Left kidney (tissue), 1 donor: ENCODE measurements at regions not wholly inside any gene's neighbourhood (a gene's known extent, or its start where the extent isn't known, plus 50 kb on each side); places are given as distances from the start of the nearest gene placed in this dataset.

ENCODE experiments used
- DNase-seq: peaks from one replicate; pipeline ENCODE4 v3.0.0-alpha.2; 2013

DNA sequence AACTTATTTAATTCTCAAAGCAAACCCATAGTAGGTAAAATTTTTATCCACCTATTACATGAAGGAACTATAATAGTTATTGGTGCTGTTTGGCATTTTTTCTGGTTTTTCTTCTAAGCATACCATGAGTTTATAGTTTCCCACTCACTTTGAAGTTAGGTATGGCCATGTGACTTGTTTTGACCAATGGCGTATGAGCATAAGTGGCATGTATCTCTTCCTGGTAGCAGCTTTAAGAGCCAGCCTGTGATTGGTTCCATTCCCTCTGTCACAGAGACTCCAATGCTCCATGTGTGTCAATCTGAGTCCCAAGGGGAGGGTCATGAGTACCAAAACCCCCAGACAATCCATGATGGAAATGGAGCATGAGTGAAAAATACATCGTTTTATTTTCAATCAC is 282.9 kb upstream of the N4BP1 start:
- DNase-seq = no peak

DNA sequence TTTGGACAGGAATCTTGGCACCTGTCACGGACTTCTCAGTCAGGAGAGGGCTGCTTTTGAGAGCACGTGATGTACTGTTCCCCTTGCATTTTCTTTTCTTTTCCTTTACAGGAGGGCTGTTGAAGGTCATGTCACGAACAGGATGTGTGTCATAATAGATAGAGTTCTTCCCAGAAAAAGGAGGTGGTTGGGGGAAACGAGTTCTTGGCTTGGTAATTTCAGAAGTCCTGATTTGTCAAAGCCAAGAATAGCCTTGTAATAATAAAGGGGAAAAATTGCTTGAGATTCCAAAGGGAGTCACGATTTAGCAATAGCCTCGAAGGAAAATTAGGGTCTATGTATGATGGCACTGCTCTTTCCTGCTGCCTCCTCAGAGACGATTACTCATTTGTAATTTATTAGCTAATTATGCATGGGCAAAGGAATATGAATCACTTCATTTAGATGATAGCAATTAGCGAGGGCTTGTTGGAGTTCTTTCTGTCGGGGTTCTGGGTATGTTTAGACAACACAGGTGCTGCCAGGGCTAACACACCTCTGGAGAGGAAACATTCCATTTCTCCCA is 277.7 kb upstream of the N4BP1 start:
- no peak for DNase-seq

DNA sequence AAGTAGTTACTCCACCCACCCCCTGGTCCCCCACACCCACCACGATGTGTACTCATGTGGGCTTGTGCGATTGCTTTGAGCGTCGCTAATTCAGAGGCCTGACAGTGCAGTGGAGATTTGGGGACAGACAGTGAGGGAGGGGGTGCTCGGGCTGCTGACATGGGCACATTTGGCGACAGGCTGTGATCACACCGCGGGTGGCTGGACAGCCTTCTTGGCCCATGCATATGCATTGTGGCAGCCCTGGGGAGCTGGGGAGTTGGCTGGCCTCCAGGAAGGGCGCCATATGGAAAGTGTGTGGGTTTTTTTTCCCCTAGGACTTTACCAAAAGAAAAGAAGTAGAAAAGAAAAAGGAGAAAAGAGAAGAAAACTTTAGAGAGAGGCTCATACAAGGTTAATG is 275.5 kb upstream of the N4BP1 start:
- no peak for DNase-seq

DNA sequence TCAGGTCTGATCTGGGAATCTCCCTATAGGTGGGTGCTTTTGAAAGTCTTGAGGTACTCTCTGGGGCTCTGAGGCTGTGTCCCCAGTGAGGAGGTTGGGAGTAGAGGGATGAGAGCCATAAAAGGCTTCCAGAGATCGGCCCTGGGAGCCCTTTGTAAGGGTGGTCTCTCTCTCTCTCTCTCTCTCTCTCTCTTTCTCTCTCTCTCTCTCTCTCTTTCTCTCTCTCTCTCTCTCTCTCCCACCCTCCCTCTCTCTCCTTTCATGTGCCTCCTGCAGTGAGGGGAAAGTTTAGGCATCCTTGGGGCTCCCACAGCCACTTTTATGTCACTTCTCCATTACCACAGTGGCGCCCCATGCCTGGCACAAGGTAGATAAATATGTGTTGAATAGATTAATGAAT is 271.3 kb upstream of the N4BP1 start:
- no peak for DNase-seq

DNA sequence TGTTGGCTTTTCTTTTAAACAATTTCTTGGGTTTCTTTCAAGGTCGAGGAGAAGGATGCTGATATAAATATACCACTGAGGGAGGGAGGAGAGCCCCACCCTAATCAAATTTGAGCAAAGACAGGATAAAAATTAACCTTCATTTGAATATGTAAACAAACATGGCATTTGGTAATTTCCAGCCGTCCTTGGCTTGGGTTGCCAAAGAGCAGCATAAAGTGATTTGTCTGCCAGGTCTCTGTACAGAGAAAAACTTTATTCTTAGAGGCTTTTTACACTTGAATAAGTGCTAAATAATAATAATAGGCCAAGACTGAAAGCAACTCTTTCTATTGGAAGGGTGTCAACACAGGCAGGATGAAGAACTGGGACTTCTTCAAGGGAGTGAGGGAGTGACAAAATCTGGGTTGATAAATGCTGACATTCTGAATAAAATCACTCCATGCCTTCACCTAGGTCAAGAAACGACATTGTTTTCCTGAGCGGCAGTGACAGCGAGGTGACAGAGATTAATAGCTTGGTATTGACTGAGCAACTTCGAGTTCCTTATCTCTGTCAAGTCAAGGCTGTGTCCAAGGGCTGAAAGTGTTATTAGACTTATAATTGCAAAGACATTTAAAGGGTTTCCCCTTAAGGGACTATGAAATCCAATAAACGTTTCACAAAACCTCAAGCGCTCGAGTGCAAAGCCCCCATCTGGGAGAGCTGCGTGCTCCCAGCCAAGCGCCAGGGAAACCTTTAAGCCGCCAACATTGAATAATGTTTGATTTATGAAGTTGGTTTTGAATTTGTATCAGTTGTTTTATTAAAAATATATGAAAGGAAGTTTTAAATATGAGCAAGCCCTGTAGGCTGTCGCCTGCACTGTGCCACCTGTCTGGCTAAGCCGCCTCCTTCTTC is 269.5 kb upstream of the N4BP1 start:
- DNase-seq = no peak

DNA sequence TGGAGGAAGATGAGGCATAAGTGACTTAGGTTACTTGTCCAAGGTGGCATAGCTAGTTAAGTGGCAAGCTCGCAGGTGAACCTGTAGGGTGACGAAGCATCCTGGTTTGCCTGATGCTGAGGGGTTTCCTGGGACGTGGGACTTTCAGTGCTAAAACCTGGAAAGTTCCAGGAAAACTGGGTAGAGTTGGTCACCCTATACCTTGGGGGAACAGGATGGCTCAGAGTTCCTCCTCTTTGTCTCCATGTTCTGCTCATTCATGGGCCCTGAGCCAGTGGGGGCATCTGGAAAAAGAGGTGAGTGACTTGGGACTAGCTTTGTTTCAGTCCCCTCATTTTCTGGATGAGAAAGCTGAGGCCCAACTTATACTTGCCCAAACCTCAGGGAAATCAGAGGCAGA is 268.0 kb upstream of the N4BP1 start:
- DNase-seq = no peak

DNA sequence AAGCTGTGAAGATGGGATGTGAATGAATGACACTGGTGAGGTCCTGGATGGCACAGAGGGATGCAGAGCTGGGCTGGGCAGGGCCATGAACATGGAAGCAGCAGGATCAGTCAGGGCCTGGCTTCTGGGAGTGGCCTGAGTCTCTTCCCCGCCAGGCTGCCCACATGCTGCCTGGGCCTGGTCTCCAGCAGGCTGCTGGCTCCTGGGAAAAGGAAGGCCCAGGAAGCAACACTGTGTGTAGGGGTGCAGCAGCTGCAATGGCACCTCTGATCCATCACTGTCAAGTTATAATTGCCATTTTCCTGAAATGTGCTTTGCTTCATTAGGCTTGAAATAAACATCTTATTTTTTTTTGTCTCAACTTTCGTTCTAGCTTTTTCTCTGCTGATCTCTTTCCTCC is 260.2 kb upstream of the N4BP1 start:
- DNase-seq = no peak

DNA sequence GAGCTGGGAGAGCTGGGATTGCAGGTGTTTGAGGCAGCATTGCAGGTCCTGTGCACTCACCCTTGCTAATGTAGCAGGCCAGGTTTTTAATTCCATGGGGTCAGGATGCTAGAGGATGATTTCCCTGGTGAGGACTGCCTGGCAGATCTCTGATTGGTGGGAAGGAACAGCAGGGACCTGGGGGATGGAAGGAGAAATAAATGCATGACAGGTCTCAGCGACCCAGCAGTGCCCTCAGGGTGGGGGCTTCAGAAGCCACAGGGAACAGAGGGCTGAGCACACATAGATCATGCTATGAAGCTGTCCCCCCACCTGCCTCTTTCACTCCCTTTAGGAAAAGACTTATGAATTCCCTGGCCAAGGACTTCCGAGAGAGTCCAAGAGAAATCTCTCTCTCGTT is 255.5 kb upstream of the N4BP1 start:
- DNase-seq = no peak

DNA sequence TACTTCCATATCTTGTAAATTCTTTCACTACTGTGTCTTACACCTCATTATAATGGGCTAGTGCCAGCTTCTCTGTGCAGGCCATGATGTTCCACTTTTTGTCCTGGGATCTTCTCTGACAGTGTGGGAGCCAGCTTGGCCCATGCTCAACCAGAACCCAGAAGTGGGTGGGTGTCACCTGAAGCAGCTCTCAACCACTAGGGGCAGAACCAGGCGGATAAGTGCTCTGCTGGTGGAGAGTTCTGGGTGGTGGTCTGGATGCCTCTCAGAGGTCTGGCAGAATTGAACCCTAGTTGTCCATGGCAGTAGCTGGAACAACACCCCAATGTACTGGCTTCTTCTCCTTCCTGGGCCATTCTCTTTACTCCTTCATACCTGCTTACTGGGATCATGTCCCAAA is 254.1 kb upstream of the N4BP1 start:
- no peak for DNase-seq

DNA sequence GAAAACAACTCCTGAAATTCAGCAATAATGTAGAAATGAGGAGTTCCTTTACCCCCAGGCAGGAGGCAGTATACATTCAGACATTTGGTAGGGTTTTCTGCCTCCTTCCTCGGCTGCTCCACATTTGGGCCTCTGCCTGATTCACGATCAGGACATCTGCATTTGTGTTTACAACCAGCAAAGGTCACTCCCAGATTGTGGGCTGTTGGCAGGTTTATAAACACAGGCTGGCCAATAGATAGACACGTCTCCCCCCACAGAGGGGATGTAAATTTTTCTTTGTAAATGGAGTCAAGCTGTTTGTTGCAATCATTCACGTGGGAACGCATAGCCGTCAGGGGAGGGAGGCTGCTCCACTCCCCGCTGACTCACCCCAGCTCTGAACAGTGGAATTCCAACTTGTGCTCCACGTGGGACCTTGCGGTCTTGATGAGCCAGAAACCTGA is 252.1 kb upstream of the N4BP1 start:
- DNase-seq = no peak

DNA sequence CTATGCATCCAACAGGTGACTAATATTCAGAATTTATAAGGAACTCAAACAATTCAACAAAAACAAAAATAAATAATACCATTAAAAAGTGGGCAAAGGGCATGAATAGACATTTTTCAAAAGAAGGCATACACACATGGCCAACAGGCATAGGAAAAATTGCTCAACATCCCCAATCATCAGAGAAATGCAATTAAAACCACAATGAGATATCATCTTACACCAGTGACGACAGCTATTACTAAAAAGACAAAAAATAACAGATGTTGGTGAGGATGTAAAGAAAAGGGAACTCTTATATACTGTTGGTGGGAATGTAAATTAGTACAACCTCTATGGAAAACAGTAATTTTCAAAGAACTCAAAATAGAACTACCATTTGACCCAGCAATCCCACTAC is 250.4 kb upstream of the N4BP1 start:
- DNase-seq = no peak

DNA sequence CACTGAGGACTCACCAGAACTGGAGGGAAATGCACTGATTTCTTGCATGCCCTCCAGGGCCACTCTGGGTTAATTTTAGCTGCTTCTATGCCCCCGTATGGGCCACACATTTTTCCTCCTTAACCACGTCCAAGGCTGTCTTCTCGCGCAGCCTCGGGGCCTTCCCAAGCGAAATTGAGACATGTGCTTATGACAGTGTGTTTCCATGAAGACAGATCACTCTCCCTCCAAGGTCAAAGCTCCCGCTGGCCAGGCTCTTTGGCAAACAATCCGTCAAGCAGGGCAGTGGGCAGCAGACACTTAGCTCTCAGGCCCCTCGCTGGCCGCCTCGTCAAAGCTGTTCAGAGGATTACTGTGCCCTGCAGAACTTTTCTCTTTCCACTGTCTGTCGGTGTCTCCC is 243.0 kb upstream of the N4BP1 start:
- DNase-seq = no peak

DNA sequence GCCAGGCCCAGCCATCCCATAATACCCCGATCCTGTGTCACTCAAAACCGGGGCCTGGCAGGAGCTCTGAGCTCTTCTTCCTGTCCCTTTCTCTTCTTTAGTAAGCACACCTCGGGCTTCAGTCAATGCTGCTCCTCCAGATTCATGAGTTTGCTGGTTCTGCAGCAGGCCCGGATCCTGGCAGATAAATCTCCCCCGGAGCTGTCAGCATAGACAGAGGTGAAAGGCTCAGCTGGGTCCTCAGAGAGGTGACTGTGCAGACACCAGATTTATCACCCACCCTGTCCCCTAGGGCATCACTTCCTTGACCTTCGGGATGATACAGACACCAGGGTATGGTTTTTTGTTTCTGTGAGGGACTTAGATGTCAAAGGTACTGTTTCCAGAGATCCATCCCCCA is 242.5 kb upstream of the N4BP1 start:
- no peak for DNase-seq

DNA sequence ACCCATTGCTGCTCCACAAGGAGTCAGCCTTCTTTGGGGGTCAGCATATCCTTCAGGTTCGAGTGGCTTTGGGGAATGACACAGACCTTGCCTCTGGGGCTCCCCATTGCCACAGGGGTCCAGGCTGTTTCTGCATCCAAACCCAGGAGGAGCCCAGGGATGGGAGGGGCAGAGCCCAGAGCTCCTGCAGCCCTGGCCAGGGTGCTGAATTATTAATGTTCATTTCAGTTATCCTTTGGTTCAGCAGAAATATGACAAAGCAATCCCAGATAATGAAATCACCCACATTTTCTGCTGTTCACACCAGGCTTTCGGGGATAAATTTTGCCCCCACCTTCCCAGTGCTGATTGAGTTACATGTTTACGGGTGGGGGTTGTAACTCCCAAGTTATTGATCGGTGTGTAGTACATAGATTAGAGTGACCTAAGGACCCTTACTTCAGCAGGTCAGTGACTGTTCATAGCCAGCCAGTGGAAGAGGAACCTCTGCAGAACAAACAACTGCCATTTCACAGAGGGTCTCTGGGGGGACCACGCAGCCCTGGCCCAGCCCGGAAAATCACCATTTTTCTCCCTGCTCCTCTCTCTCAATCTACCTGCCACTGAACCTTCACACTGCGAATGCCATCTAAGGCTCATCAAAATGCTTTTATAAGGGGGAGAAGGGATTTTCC is 240.3 kb upstream of the N4BP1 start:
- no peak for DNase-seq

DNA sequence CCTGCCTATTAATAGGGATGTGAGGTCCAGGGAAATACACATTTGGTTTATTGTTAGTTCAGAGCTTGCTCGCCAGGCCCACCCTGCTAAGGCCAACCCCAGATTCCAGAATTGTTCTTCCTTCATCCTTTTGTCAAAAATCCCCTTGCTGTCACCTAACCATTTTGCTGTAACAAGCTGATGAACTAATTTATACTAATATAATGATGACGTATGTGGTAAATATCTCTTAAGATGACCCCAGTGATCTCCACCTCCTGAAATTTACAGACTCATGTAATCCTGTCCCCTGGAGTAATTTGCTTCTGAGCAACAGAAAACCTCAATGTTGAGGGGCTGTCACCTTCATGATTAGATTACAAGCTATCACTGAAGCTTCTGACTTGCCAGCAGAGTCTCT is 236.3 kb upstream of the N4BP1 start:
- no peak for DNase-seq

DNA sequence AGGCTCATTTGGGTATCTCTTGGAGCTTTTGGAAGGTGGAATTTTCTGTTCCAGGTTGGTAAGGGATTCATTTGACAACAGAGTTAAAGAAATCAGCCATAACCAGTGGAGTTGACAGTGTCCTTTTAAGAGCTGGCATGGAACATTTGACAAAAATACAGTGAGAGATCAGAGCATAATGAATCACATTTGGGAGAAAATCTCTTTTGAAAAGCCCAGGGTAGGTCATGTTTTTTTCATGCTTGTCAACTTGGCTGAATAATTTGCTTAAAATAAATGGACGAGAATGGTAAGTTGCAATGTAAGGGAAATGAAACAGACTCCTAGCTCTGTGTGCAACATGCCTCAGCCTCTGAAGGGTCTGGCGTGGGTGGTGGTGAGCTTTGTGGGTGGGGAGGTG is 235.3 kb upstream of the N4BP1 start:
- DNase-seq = no peak

DNA sequence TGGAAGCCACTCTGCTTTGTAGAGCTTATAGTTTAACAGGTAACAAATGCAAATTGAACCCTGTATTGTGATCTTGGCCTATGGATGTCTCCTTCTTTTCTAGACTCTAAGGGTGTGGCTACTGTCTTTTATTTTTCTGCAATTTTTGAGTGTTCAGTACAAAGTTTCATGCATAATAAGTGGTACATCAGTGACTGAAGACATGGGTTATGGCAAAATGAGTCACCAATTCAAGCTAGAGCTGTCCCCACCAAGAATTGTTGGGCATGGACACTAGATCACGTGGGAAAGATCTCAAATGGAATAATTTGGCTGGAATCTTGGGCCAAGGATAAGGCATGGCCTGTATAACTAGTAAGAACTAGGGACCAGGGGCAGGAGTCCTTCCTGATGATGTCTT is 228.4 kb upstream of the N4BP1 start:
- DNase-seq = no peak

DNA sequence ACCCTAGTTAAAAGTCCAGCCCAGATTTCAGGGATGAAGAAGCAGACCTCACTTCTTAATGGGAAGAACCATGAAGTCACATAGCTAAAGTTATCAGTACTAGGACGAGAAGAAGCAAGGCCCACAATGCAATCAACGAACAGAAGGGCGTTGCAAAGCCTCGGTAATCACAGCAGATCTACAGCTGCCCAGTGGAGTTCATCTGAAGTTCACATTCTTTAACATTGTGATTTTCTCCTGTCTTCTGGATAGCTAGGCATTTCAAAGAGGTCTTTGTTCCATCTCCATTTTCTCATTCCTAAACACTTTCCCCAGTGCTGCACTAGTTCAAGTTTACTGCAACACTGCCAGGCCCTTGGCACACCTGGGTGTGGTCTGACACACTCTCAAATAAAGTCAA is 226.7 kb upstream of the N4BP1 start:
- no peak for DNase-seq

DNA sequence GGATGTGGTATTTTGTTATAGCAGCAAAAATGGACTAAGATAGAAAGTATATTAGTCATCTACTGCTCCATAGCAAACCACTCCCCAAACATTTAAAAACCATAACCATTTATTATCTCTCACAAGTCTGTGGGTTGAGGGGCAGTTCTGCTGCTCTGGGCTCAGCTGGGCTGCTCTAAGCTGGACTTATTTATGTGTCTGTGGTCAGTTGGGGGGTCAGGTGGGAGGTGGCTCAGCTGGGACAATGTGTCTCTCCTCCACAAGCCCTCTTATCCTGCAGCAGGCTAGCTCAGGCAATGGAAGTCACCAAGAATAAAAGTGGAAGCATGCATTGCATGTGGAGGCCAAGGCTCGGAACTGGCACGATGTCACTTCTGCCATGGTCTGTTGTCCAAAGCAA is 226.1 kb upstream of the N4BP1 start:
- DNase-seq = no peak

DNA sequence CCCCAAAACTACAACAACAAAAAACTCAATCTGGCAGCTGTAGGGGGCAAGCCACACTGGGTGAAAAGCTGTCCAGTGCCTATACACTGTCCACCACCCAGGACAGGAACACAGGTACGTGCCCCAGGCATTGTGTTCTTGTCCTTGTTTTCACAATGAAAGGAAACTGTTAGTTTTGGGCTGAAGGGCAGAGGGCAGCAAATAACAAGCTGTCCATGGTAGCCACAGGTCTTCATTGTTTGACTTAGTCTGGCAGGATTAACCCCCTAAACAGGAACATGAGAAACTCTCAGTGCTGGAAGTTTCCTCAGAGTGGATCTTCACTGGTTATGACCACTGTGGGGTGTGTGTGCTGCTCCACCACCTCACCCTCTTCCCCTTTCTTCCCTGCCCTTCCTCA is 224.6 kb upstream of the N4BP1 start:
- DNase-seq = no peak

DNA sequence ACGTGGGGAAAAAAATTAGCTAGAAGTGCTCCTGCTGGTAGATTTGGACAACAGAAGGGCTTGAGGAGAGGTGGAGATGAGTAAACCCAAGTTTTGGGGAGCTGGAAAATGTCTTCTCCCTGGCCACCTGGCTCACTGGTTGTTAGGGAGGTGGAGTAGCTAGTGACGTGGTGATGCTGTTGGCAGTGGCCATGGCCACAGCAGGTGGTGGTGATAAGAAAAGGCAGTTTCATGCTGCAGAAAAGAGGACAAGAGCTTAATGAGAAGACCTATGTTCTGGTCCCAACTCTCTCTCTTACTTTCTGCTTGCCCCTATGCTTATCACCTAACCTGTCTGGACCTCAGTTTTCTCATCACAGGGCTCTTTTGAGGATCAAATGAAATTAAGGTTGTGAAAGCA is 223.5 kb upstream of the N4BP1 start:
- no peak for DNase-seq

DNA sequence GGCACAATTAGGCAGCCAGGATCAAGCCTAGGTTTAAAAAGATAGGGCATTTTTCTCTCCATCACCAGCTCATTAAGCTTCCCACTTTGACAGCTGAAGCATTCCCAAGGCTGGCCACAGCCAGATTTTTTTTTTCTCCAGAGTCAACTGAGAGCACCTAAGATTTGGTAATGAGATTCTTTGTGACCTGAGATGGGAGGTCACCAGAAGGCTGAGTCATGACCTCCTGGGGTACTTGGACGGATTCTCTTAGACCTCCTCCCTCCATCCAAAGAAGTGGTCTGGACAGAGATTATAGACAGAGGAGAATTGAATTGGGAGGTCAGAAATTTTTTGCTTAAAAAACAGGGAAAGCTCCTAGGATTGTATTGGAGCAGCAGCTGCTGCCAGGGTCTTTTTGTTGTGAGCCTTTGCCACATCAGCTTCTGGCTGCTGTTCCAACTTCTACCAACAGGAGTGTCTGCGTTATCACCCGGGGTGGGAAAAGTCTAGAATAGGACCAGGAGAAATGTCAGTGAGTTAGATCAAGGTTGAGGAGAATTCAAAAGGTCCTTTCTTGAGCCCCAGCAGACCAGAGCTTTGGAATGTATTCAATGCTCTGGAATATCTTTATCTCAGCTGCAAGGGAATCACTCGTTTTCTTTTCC is 221.2 kb upstream of the N4BP1 start:
- DNase-seq = no peak
